ENCODE measurements at regions not wholly inside any gene's neighbourhood (a gene's known extent, or its start where the extent isn't known, plus 50 kb on each side); places are given as distances from the start of the nearest gene placed in this dataset.

- no peak for TF ChIP-seq CTCF (IDR thresholded peaks at IDR 0.05; ENCODE audit: poor library complexity, severe bottlenecking)
- no peaks in the 10 kb centered on the region for H3K9me3 ChIP-seq (ENCODE audit: severe bottlenecking)
- DNase-seq (ENCODE audit: low spot score) (no peak), ATAC-seq (ENCODE audit: low read depth) (no peak)
- H3K4me3 ChIP-seq (ENCODE audit: severe bottlenecking): no peak overlapping the region
- H3K27me3 ChIP-seq (ENCODE audit: insufficient read depth, poor library complexity, severe bottlenecking): no peaks in the 10 kb centered on the region
- H3K36me3 ChIP-seq (ENCODE audit: low read depth): no peaks in the 10 kb centered on the region
- H3K4me1 ChIP-seq (ENCODE audit: insufficient read depth, poor library complexity, severe bottlenecking): no peaks in the 10 kb centered on the region
- no peak overlapping the region for H3K27ac ChIP-seq (ENCODE audit: poor library complexity, severe bottlenecking)
These were observed 638.5 kb upstream of the CAMK1G start for GRCh38 chr1:208944981-208945451.

- Histone ChIP-seq H3K4me3 (ENCODE audit: severe bottlenecking) (no peak overlapping the region), H3K27me3 (ENCODE audit: insufficient read depth, poor library complexity, severe bottlenecking) (no peaks in the 10 kb centered on the region), H3K36me3 (ENCODE audit: low read depth) (no peaks in the 10 kb centered on the region), H3K4me1 (ENCODE audit: insufficient read depth, poor library complexity, severe bottlenecking) (no peaks in the 10 kb centered on the region), H3K27ac (ENCODE audit: poor library complexity, severe bottlenecking) (no peak overlapping the region), H3K9me3 (ENCODE audit: severe bottlenecking) (no peaks in the 10 kb centered on the region)
- DNase-seq (ENCODE audit: low spot score): no peak
- ATAC-seq (ENCODE audit: low read depth): no peak
- no peak for TF ChIP-seq CTCF (IDR thresholded peaks at IDR 0.05; ENCODE audit: poor library complexity, severe bottlenecking)
These were observed 633.3 kb upstream of the CAMK1G start for GRCh38 chr1:208950206-208950605.

GRCh38 chr1:208951026-208951525, 632.4 kb upstream of the CAMK1G start:
- TF ChIP-seq CTCF (IDR thresholded peaks at IDR 0.05; ENCODE audit: poor library complexity, severe bottlenecking): no peak
- H3K27me3 ChIP-seq (ENCODE audit: insufficient read depth, poor library complexity, severe bottlenecking): no peaks in the 10 kb centered on the region
- no peak overlapping the region for H3K27ac ChIP-seq (ENCODE audit: poor library complexity, severe bottlenecking)
- H3K4me3 ChIP-seq (ENCODE audit: severe bottlenecking): no peak overlapping the region
- DNase-seq (ENCODE audit: low spot score) (no peak), ATAC-seq (ENCODE audit: low read depth) (no peak)
- no peaks in the 10 kb centered on the region for H3K36me3 ChIP-seq (ENCODE audit: low read depth)
- no peaks in the 10 kb centered on the region for H3K9me3 ChIP-seq (ENCODE audit: severe bottlenecking)
- H3K4me1 ChIP-seq (ENCODE audit: insufficient read depth, poor library complexity, severe bottlenecking): no peaks in the 10 kb centered on the region

GRCh38 chr1:208951908-208952307, 631.6 kb upstream of the CAMK1G start:
- DNase-seq (ENCODE audit: low spot score) (no peak), ATAC-seq (ENCODE audit: low read depth) (no peak)
- Histone ChIP-seq H3K9me3 (ENCODE audit: severe bottlenecking) (no peaks in the 10 kb centered on the region), H3K4me1 (ENCODE audit: insufficient read depth, poor library complexity, severe bottlenecking) (no peaks in the 10 kb centered on the region), H3K27me3 (ENCODE audit: insufficient read depth, poor library complexity, severe bottlenecking) (no peaks in the 10 kb centered on the region), H3K4me3 (ENCODE audit: severe bottlenecking) (no peak overlapping the region), H3K27ac (ENCODE audit: poor library complexity, severe bottlenecking) (no peak overlapping the region), H3K36me3 (ENCODE audit: low read depth) (no peaks in the 10 kb centered on the region)
- no peak for TF ChIP-seq CTCF (IDR thresholded peaks at IDR 0.05; ENCODE audit: poor library complexity, severe bottlenecking)

- no peak for ATAC-seq (ENCODE audit: low read depth)
These were observed 620.6 kb upstream of the CAMK1G start for GRCh38 chr1:208962867-208963266.

More at GRCh38 chr1:208962867-208963266, 620.6 kb upstream of the CAMK1G start:
- no peak overlapping the region for H3K4me3 ChIP-seq (ENCODE audit: severe bottlenecking)
- H3K27ac ChIP-seq (ENCODE audit: poor library complexity, severe bottlenecking): no peak overlapping the region
- H3K27me3 ChIP-seq (ENCODE audit: insufficient read depth, poor library complexity, severe bottlenecking): no peaks in the 10 kb centered on the region
- H3K36me3 ChIP-seq (ENCODE audit: low read depth): no peaks in the 10 kb centered on the region
- no peaks in the 10 kb centered on the region for H3K9me3 ChIP-seq (ENCODE audit: severe bottlenecking)
- TF ChIP-seq CTCF (IDR thresholded peaks at IDR 0.05; ENCODE audit: poor library complexity, severe bottlenecking): no peak
- H3K4me1 ChIP-seq (ENCODE audit: insufficient read depth, poor library complexity, severe bottlenecking): no peaks in the 10 kb centered on the region
- DNase-seq (ENCODE audit: low spot score): no peak

Data from RWPE2 (cell line).